ENCODE measurements at regions not wholly inside any gene's neighbourhood (a gene's known extent, or its start where the extent isn't known, plus 50 kb on each side); places are given as distances from the start of the nearest gene placed in this dataset.

DNA sequence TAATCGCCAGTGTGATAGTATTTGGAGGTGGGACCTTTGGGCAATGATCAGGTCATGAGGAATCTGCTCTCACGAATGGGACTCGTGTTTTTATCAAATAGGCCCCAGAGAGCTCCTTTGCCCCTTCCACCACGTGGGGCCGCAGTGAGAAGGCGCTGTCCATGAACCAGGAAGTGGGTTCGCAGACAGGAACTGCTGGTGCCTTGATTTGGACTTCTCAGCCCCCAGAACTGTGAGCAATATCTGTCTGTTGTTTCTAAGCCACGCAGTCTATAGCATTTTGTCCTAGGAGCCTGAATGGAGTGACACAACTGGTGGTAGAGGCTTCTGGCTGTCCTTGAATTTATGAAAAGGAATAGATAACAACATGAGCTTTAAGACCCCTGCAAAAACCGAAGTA lies 111.2 kb upstream of the HDAC4 start:
- Histone ChIP-seq H3K4me2 (ENCODE audit: low read length) (no peak overlapping the region), H3K27me3 (ENCODE audit: insufficient read depth, low read length) (no peaks in the 10 kb centered on the region; the same call in 1 of the 2 replicates), H3K36me3 (ENCODE audit: insufficient read depth, low read length) (no peaks in the 10 kb centered on the region), H3K4me1 (ENCODE audit: insufficient read depth, low read length, severe bottlenecking) (no peaks in the 10 kb centered on the region), H3K4me3 (ENCODE audit: low read depth, low read length, poor library complexity, severe bottlenecking) (no peak overlapping the region), H2AFZ (ENCODE audit: low read length) (no peak overlapping the region), H3K79me2 (ENCODE audit: insufficient read depth, low read length) (no peaks in the 10 kb centered on the region), H3K9ac (ENCODE audit: low read length) (no peak overlapping the region), H3K27ac (ENCODE audit: low read depth, low read length, poor library complexity, severe bottlenecking) (no peak overlapping the region), H3K9me2 (ENCODE audit: low read depth, low read length) (no peaks in the 10 kb centered on the region), H4K20me1 (ENCODE audit: insufficient read depth, low read length) (no peaks in the 10 kb centered on the region), H3F3A (ENCODE audit: insufficient read depth, low read length) (no peaks in the 10 kb centered on the region), H3K9me3 (ENCODE audit: low read length) (0 out of 2 replicates have a peak, but pooled peaks cover 2% of the 10 kb centered on the region)
- TF ChIP-seq EZH2 (IDR thresholded peaks at IDR 0.05; ENCODE audit: borderline replicate concordance, low read length): no peak
- TF ChIP-seq, protein P1, sequence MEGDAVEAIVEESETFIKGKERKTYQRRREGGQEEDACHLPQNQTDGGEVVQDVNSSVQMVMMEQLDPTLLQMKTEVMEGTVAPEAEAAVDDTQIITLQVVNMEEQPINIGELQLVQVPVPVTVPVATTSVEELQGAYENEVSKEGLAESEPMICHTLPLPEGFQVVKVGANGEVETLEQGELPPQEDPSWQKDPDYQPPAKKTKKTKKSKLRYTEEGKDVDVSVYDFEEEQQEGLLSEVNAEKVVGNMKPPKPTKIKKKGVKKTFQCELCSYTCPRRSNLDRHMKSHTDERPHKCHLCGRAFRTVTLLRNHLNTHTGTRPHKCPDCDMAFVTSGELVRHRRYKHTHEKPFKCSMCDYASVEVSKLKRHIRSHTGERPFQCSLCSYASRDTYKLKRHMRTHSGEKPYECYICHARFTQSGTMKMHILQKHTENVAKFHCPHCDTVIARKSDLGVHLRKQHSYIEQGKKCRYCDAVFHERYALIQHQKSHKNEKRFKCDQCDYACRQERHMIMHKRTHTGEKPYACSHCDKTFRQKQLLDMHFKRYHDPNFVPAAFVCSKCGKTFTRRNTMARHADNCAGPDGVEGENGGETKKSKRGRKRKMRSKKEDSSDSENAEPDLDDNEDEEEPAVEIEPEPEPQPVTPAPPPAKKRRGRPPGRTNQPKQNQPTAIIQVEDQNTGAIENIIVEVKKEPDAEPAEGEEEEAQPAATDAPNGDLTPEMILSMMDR (IDR thresholded peaks at IDR 0.05; ENCODE audit: low read length): no peak

DNA sequence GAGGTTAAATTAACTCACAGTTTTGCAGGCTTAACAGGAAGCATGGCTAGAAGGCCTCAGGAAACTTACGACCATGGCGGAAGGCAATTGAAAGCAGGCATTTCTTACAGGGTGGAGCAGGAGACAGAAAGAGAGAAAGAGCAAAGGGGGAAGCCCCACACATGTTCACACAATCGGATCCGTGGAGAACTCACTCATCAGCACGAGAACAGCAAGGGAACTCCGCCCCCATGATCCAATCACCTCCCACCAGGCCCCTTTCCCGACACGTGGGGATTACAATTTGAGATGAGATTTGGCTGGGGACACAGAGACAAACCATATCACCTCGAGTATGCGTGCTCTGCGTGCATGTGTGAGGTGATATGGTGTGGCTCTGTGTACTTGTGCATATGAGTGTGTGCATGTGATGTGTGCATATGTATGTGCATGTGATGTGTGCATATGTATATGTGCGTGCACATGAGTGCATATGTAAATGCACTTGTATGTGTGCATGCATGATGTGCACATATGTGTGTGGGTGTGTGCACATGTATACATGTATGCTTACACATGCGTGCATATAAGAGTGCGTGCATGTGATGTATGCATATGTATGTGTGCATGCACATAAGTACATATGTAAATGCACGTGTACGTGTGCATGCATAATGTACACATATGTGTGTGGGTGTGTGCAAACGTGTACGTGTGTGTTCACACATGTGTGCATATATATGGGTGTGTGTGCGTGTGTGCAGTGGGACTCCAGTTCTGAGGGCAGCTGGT lies 108.7 kb upstream of the HDAC4 start:
- no peaks in the 10 kb centered on the region for H3K9me2 ChIP-seq (ENCODE audit: low read depth, low read length)
- H3K9me3 ChIP-seq (ENCODE audit: low read length): 0 out of 2 replicates have a peak, but pooled peaks cover 2% of the 10 kb centered on the region
- H2AFZ ChIP-seq (ENCODE audit: low read length): no peak overlapping the region
- no peaks in the 10 kb centered on the region for H3K79me2 ChIP-seq (ENCODE audit: insufficient read depth, low read length)
- H3K4me2 ChIP-seq (ENCODE audit: low read length): no peak overlapping the region
- H3K4me3 ChIP-seq (ENCODE audit: low read depth, low read length, poor library complexity, severe bottlenecking): no peak overlapping the region
- H3K9ac ChIP-seq (ENCODE audit: low read length): no peak overlapping the region
- no peaks in the 10 kb centered on the region; the same call in 1 of the 2 replicates for H3K27me3 ChIP-seq (ENCODE audit: insufficient read depth, low read length)
- no peak overlapping the region for H3K27ac ChIP-seq (ENCODE audit: low read depth, low read length, poor library complexity, severe bottlenecking)
- no peaks in the 10 kb centered on the region for H3K4me1 ChIP-seq (ENCODE audit: insufficient read depth, low read length, severe bottlenecking)
- no peaks in the 10 kb centered on the region for H3K36me3 ChIP-seq (ENCODE audit: insufficient read depth, low read length)
- H3F3A ChIP-seq (ENCODE audit: insufficient read depth, low read length): no peaks in the 10 kb centered on the region
- no peaks in the 10 kb centered on the region for H4K20me1 ChIP-seq (ENCODE audit: insufficient read depth, low read length)
- TF ChIP-seq, protein P1 (IDR thresholded peaks at IDR 0.05; ENCODE audit: low read length): no peak
- no peak for TF ChIP-seq EZH2 (IDR thresholded peaks at IDR 0.05; ENCODE audit: borderline replicate concordance, low read length)

DNA sequence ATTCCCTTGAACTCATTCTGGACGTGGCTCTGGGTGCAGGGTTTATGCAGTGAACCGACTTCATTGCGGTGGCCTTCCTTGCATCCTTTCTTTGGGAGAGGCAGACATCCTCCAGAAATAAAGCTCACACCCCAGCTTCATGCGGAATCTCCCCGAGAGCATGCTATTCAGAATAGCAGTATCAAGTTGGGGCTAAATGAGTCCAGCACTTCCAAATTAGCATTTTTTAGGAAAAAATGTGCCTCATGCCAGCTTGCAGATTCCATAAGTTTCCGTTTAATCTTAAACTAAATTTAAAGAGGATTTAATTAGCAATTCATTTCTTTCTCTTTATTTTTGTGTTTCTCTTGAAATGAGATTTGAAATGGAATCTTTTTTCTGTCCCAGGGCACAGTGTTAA lies 107.4 kb upstream of the HDAC4 start:
- H2AFZ ChIP-seq (ENCODE audit: low read length): no peak overlapping the region
- no peaks in the 10 kb centered on the region for H4K20me1 ChIP-seq (ENCODE audit: insufficient read depth, low read length)
- no peaks in the 10 kb centered on the region for H3K79me2 ChIP-seq (ENCODE audit: insufficient read depth, low read length)
- H3K27ac ChIP-seq (ENCODE audit: low read depth, low read length, poor library complexity, severe bottlenecking): no peak overlapping the region
- H3K9me2 ChIP-seq (ENCODE audit: low read depth, low read length): no peaks in the 10 kb centered on the region
- no peaks in the 10 kb centered on the region; the same call in 1 of the 2 replicates for H3K27me3 ChIP-seq (ENCODE audit: insufficient read depth, low read length)
- H3K9me3 ChIP-seq (ENCODE audit: low read length): 0 out of 2 replicates have a peak, but pooled peaks cover 2% of the 10 kb centered on the region
- H3K9ac ChIP-seq (ENCODE audit: low read length): no peak overlapping the region
- H3K4me1 ChIP-seq (ENCODE audit: insufficient read depth, low read length, severe bottlenecking): no peaks in the 10 kb centered on the region
- no peak overlapping the region for H3K4me2 ChIP-seq (ENCODE audit: low read length)
- H3K4me3 ChIP-seq (ENCODE audit: low read depth, low read length, poor library complexity, severe bottlenecking): no peak overlapping the region
- TF ChIP-seq, protein P1 (IDR thresholded peaks at IDR 0.05; ENCODE audit: low read length): no peak
- no peak for TF ChIP-seq EZH2 (IDR thresholded peaks at IDR 0.05; ENCODE audit: borderline replicate concordance, low read length)
- H3K36me3 ChIP-seq (ENCODE audit: insufficient read depth, low read length): no peaks in the 10 kb centered on the region
- no peaks in the 10 kb centered on the region for H3F3A ChIP-seq (ENCODE audit: insufficient read depth, low read length)

Measured in OCI-LY1 (cell line).